ENCODE measurements at regions not wholly inside any gene's neighbourhood (a gene's known extent, or its start where the extent isn't known, plus 50 kb on each side); places are given as distances from the start of the nearest gene placed in this dataset.

DNA sequence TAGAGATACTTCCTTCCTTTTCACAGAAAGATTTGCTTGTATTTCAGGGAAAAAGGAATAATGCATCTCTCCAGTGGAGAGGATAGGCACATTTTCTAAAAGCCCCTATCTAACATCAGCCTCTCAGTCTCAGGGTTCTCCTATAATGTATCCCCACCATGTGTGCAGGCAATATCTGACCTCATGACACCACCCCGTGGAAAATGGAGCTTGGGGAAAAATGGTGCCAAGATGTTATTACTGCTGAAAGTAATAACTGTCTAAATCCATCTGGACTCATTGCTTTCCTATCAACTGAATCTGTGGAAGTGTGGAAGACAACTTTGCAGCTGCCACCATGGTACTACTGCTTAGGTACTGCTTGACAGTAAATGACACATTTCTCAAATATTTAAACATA, 574.3 kb downstream of the LRRC70 start:
- Histone ChIP-seq H3T11ph (ENCODE audit: low read length) (no peak overlapping the region), H4K20me1 (ENCODE audit: control insufficient read depth, insufficient read depth, insufficient read length) (no peaks in the 10 kb centered on the region), H2BK12ac (ENCODE audit: insufficient read length, low read depth, low read length) (no peak overlapping the region), H3K9me3 (ENCODE audit: control insufficient read depth, low read depth, low read length) (no peaks in the 10 kb centered on the region), H3K18ac (ENCODE audit: insufficient read length, low read depth, low read length) (no peak overlapping the region), H4K8ac (replicated peaks; ENCODE audit: insufficient read length, low read depth, low read length) (no peak overlapping the region), H2BK5ac (ENCODE audit: insufficient read length, low read length) (no peak overlapping the region), H2BK20ac (ENCODE audit: low read depth, low read length, poor library complexity, severe bottlenecking) (no peak overlapping the region), H3K23ac (ENCODE audit: insufficient read length, low read depth, low read length) (no peak overlapping the region), H2AK5ac (ENCODE audit: insufficient read length, low read length) (no peak overlapping the region), H3K4me2 (ENCODE audit: insufficient read depth, insufficient read length, low read length) (no peak overlapping the region), H3K79me2 (ENCODE audit: insufficient read depth, low read length) (no peaks in the 10 kb centered on the region), H2AFZ (ENCODE audit: low read length) (no peak overlapping the region), H4K91ac (ENCODE audit: insufficient read length, low read depth, low read length) (no peak overlapping the region), H3K4me1 (ENCODE audit: insufficient read depth, low read length) (no peaks in the 10 kb centered on the region), H4K5ac (ENCODE audit: insufficient read length, low read depth, low read length) (no peak overlapping the region), H3K79me1 (ENCODE audit: insufficient read depth, low read depth, low read length, poor library complexity, severe bottlenecking) (no peaks in the 10 kb centered on the region), H3K27me3 (ENCODE audit: insufficient read depth, low read length) (no peaks in the 10 kb centered on the region), H3K23me2 (ENCODE audit: insufficient read length, low read depth, low read length, poor library complexity, severe bottlenecking) (no peaks in the 10 kb centered on the region), H3K4ac (ENCODE audit: low read depth, low read length) (no peak overlapping the region), H3K14ac (ENCODE audit: insufficient read depth, low read length) (no peak overlapping the region), H3K9ac (ENCODE audit: extremely low read depth, insufficient read length, low read length) (no peak overlapping the region), H2BK120ac (ENCODE audit: low read depth, low read length, poor library complexity, severe bottlenecking) (no peak overlapping the region), H3K27ac (ENCODE audit: insufficient read length, low read depth, low read length) (no peak overlapping the region), H2BK15ac (ENCODE audit: low read depth, low read length) (no peak overlapping the region), H3K56ac (ENCODE audit: insufficient read length, low read depth, low read length) (no peak overlapping the region)
- Mint-ChIP-seq H3K9me3 (no peaks in the 10 kb centered on the region; a peak in 1 of 5 replicates), H3K27me3 (ENCODE audit: low read depth) (no peaks in the 10 kb centered on the region), H3K4me1 (peaks cover 0 to 3% of the 10 kb centered on the region in 2 experiments; a peak in 2 of 4 replicates), H3K27ac (no peak overlapping the region), H3K36me3 (ENCODE audit: insufficient read depth in 1 of 3, low read depth in 3 of 3) (no peaks in the 10 kb centered on the region), H3K4me3 (no peak overlapping the region)
- WGBS (ENCODE audit: extremely low coverage, insufficient read length, low lambda C conversion rate), result no CpG with 5 or more reads among the region's 1 CpG
- TF ChIP-seq, protein P1, sequence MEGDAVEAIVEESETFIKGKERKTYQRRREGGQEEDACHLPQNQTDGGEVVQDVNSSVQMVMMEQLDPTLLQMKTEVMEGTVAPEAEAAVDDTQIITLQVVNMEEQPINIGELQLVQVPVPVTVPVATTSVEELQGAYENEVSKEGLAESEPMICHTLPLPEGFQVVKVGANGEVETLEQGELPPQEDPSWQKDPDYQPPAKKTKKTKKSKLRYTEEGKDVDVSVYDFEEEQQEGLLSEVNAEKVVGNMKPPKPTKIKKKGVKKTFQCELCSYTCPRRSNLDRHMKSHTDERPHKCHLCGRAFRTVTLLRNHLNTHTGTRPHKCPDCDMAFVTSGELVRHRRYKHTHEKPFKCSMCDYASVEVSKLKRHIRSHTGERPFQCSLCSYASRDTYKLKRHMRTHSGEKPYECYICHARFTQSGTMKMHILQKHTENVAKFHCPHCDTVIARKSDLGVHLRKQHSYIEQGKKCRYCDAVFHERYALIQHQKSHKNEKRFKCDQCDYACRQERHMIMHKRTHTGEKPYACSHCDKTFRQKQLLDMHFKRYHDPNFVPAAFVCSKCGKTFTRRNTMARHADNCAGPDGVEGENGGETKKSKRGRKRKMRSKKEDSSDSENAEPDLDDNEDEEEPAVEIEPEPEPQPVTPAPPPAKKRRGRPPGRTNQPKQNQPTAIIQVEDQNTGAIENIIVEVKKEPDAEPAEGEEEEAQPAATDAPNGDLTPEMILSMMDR (conservative IDR thresholded peaks at IDR 0.05), result no peak
- no peak for DNase-seq

Measured in H9 (cell line).